ENCODE measurements at regions not wholly inside any gene's neighbourhood (a gene's known extent, or its start where the extent isn't known, plus 50 kb on each side); places are given as distances from the start of the nearest gene placed in this dataset.

- H3K36me3 ChIP-seq, result no peaks in the 10 kb centered on the region
- H3K4me1 ChIP-seq, result no peaks in the 10 kb centered on the region
- ATAC-seq (ENCODE audit: low FRiP score in 2 of 2) (no peak), DNase-seq (no peak)
- no peak overlapping the region for H3K4me3 ChIP-seq
- 47 to 63% methylated on average over 1 of the region's 1 CpG for WGBS, 2 donors
- TF ChIP-seq CTCF (IDR thresholded peaks at IDR 0.05), result no peak
- TF ChIP-seq POLR2A (IDR thresholded peaks at IDR 0.05), result no peak
- TF ChIP-seq EP300 (IDR thresholded peaks at IDR 0.05), result no peak
- TF ChIP-seq POLR2AphosphoS5 (IDR thresholded peaks at IDR 0.05), result no peak
- H3K27me3 ChIP-seq, result no peaks in the 10 kb centered on the region
- H3K9me3 ChIP-seq, result no peaks in the 10 kb centered on the region
- no peak overlapping the region for H3K27ac ChIP-seq
These were observed 1000.6 kb upstream of the PRMT6 start for GRCh38 chr1:106055855-106056254.

- H3K27me3 ChIP-seq, result no peaks in the 10 kb centered on the region
- H3K27ac ChIP-seq, result no peak overlapping the region
- TF ChIP-seq POLR2A (IDR thresholded peaks at IDR 0.05) (no peak), CTCF (IDR thresholded peaks at IDR 0.05) (no peak), EP300 (IDR thresholded peaks at IDR 0.05) (no peak), POLR2AphosphoS5 (IDR thresholded peaks at IDR 0.05) (no peak)
- no peaks in the 10 kb centered on the region for H3K4me1 ChIP-seq
- no peak overlapping the region for H3K4me3 ChIP-seq
- H3K36me3 ChIP-seq, result no peaks in the 10 kb centered on the region
- WGBS, 2 donors, result 34 to 38% methylated on average over 3 of the region's 3 CpGs
- DNase-seq (no peak), ATAC-seq (ENCODE audit: low FRiP score in 2 of 2) (no peak)
- no peaks in the 10 kb centered on the region for H3K9me3 ChIP-seq
These were observed 994.6 kb upstream of the PRMT6 start for GRCh38 chr1:106061586-106062495.

GRCh38 chr1:106063510-106063909 lies 993.0 kb upstream of the PRMT6 start:
- Histone ChIP-seq H3K9me3 (no peaks in the 10 kb centered on the region), H3K27me3 (no peaks in the 10 kb centered on the region), H3K36me3 (no peaks in the 10 kb centered on the region), H3K4me3 (no peak overlapping the region), H3K27ac (no peak overlapping the region), H3K4me1 (no peaks in the 10 kb centered on the region)
- TF ChIP-seq EP300 (IDR thresholded peaks at IDR 0.05), result no peak
- ATAC-seq (ENCODE audit: low FRiP score in 2 of 2) (no peak), DNase-seq (no peak)
- WGBS, 2 donors, result 83 to 97% methylated on average over 1 of the region's 1 CpG

GRCh38 chr1:106072909-106073600 lies 983.4 kb upstream of the PRMT6 start:
- Histone ChIP-seq H3K27me3 (no peaks in the 10 kb centered on the region), H3K4me1 (no peaks in the 10 kb centered on the region), H3K36me3 (no peaks in the 10 kb centered on the region), H3K9me3 (no peaks in the 10 kb centered on the region), H3K4me3 (no peak overlapping the region), H3K27ac (no peak overlapping the region)
- ATAC-seq (ENCODE audit: low FRiP score in 2 of 2), result no peak
- no peak for DNase-seq
- 67 to 75% methylated on average over 7 of the region's 7 CpGs for WGBS, 2 donors
- TF ChIP-seq CTCF (IDR thresholded peaks at IDR 0.05), result no peak
- TF ChIP-seq POLR2AphosphoS5 (IDR thresholded peaks at IDR 0.05), result no peak
- TF ChIP-seq EP300 (IDR thresholded peaks at IDR 0.05), result no peak
- no peak for TF ChIP-seq POLR2A (IDR thresholded peaks at IDR 0.05)

- H3K9me3 ChIP-seq, result no peaks in the 10 kb centered on the region
- DNase-seq, result peak in 1 of 2 donors; percentile 68
- H3K4me3 ChIP-seq, result no peak overlapping the region
- no peaks in the 10 kb centered on the region for H3K4me1 ChIP-seq
- H3K27me3 ChIP-seq, result no peaks in the 10 kb centered on the region
- peak; percentile 34 to 45 for ATAC-seq (ENCODE audit: low FRiP score in 2 of 2)
- TF ChIP-seq POLR2AphosphoS5 (IDR thresholded peaks at IDR 0.05), result no peak
- no peak for TF ChIP-seq EP300 (IDR thresholded peaks at IDR 0.05)
- H3K36me3 ChIP-seq, result no peaks in the 10 kb centered on the region
- no peak overlapping the region for H3K27ac ChIP-seq
- 34 to 43% methylated on average over 6 to 41 of the region's 41 CpGs for WGBS, 2 donors
These were observed 975.7 kb upstream of the PRMT6 start for GRCh38 chr1:106080608-106081325.
